Esophagus squamous epithelium (tissue), 4 donors: ENCODE measurements at regions not wholly inside any gene's neighbourhood (a gene's known extent, or its start where the extent isn't known, plus 50 kb on each side); places are given as distances from the start of the nearest gene placed in this dataset.

Experiments used
- CTCF ChIP-seq, 6 experiments: fragments of 450-650 bp in 4 of 6; fragments of 200-600 bp in 2 of 6; sonication (generic) in 2 of 6; IDR thresholded peaks; one replicate each; pipeline ENCODE4 v1.5.1; 2016 to 2019; ENCODE audit warnings: antibody characterized with exemption in 6 of 6, mild to moderate bottlenecking in 4 of 6, moderate library complexity in 4 of 6
- POLR2A ChIP-seq, 4 donors: fragments of 450-650 bp; IDR thresholded peaks; one replicate each; pipeline ENCODE4 v1.6.1; 2017; ENCODE audit warnings: antibody characterized with exemption in 4 of 4, mild to moderate bottlenecking in 4 of 4, moderate library complexity in 3 of 4

- no peak for TF ChIP-seq CTCF (IDR thresholded peaks at IDR 0.05)
- no peak for TF ChIP-seq POLR2A (IDR thresholded peaks at IDR 0.05)
These were observed 153.7 kb upstream of the ST6GALNAC5 start for GRCh38 chr1:76713535-76713934.
